ENCODE measurements at regions not wholly inside any gene's neighbourhood (a gene's known extent, or its start where the extent isn't known, plus 50 kb on each side); places are given as distances from the start of the nearest gene placed in this dataset.

GRCh38 chr11:79498667-79499066, 57.8 kb upstream of the TENM4 start:
- no peak for DNase-seq (ENCODE audit: low read depth)

- peak; percentile 4 for DNase-seq (ENCODE audit: low read depth)
These were observed 52.8 kb upstream of the TENM4 start for GRCh38 chr11:79493555-79494171.

GRCh38 chr11:79492008-79492407, 51.2 kb upstream of the TENM4 start:
- DNase-seq (ENCODE audit: low read depth), result no peak
